Ascending aorta (tissue), 2 donors: ENCODE measurements at regions not wholly inside any gene's neighbourhood (a gene's known extent, or its start where the extent isn't known, plus 50 kb on each side); places are given as distances from the start of the nearest gene placed in this dataset.

Source experiments
- DNase-seq, 2 donors: peaks; one replicate each; pipeline ENCODE4 v3.0.0-alpha.2; 2019; ENCODE audit warnings: low spot score in 2 of 2
- H3K27ac ChIP-seq, 2 donors: fragments of 200-600 bp; sonication (generic); one replicate each; pipeline ENCODE4 v1.5.1; 2016 to 2017; ENCODE audit warnings: mild to moderate bottlenecking in 1 of 2
- H3K27me3 ChIP-seq: fragments of 200-600 bp; sonication (generic); one replicate; pipeline ENCODE4 v1.5.1; 2017
- H3K36me3 ChIP-seq, 2 donors: fragments of 200-600 bp; sonication (generic); one replicate each; pipeline ENCODE4 v1.5.1; 2016
- H3K4me1 ChIP-seq, 2 donors: fragments of 200-600 bp; sonication (generic); one replicate each; pipeline ENCODE4 v1.5.1; 2016 to 2017; ENCODE audit warnings: mild to moderate bottlenecking in 1 of 2
- H3K4me3 ChIP-seq, 2 donors: fragments of 200-600 bp; sonication (generic); one replicate each; pipeline ENCODE4 v1.5.1; 2016 to 2017; ENCODE audit warnings: mild to moderate bottlenecking in 1 of 2
- H3K9me3 ChIP-seq, 2 donors: fragments of 200-600 bp; sonication (generic); one replicate each; pipeline ENCODE4 v1.5.1; 2016
- CTCF ChIP-seq, 3 experiments: fragments of 200-600 bp in 2 of 3; fragments of 450-650 bp in 1 of 3; sonication (generic) in 2 of 3; IDR thresholded peaks; one replicate each; pipeline ENCODE4 v1.5.1; 2016 to 2019; ENCODE audit warnings: antibody characterized with exemption in 3 of 3, mild to moderate bottlenecking in 1 of 3, moderate library complexity in 1 of 3
- intact Hi-C: fragments of 100-400 bp; cut with DNase I; formaldehyde crosslinking; loops from one replicate; pipeline ENCODE4 v1.15.1; 2023

GRCh38 chr1:98422816-98423215 lies 238.7 kb upstream of the SNX7 start:
- Histone ChIP-seq H3K4me1 (no peaks in the 10 kb centered on the region), H3K9me3 (no peaks in the 10 kb centered on the region), H3K27ac (no peak overlapping the region), H3K36me3 (no peaks in the 10 kb centered on the region), H3K27me3 (no peaks in the 10 kb centered on the region), H3K4me3 (no peak overlapping the region)
- intact Hi-C loops: no loop called here
- no peak for DNase-seq
- TF ChIP-seq CTCF (IDR thresholded peaks at IDR 0.05): no peak

GRCh38 chr1:98421085-98421435 lies 240.5 kb upstream of the SNX7 start:
- H3K27me3 ChIP-seq: no peaks in the 10 kb centered on the region
- TF ChIP-seq CTCF (IDR thresholded peaks at IDR 0.05): no peak
- no peak for DNase-seq
- H3K27ac ChIP-seq: no peak overlapping the region
- intact Hi-C loops: no loop called here
- no peaks in the 10 kb centered on the region for H3K4me1 ChIP-seq
- no peaks in the 10 kb centered on the region for H3K36me3 ChIP-seq
- H3K4me3 ChIP-seq: no peak overlapping the region
- no peaks in the 10 kb centered on the region for H3K9me3 ChIP-seq

- H3K36me3 ChIP-seq: no peaks in the 10 kb centered on the region
- no peak overlapping the region for H3K4me3 ChIP-seq
- no peak for DNase-seq
- H3K4me1 ChIP-seq: no peaks in the 10 kb centered on the region
- no peaks in the 10 kb centered on the region for H3K27me3 ChIP-seq
- no peak for TF ChIP-seq CTCF (IDR thresholded peaks at IDR 0.05)
- H3K27ac ChIP-seq: no peak overlapping the region
- intact Hi-C loops: no loop called here
- no peaks in the 10 kb centered on the region for H3K9me3 ChIP-seq
These were observed 241.0 kb upstream of the SNX7 start for GRCh38 chr1:98420376-98421084.

- no peak for DNase-seq
- H3K9me3 ChIP-seq: peaks cover 0 to under 1% of the 10 kb centered on the region in 2 donors
- H3K27ac ChIP-seq: no peak overlapping the region
- H3K4me3 ChIP-seq: no peak overlapping the region
- no peak for TF ChIP-seq CTCF (IDR thresholded peaks at IDR 0.05)
- intact Hi-C loops: no loop called here
- H3K36me3 ChIP-seq: no peaks in the 10 kb centered on the region
- no peaks in the 10 kb centered on the region for H3K27me3 ChIP-seq
- H3K4me1 ChIP-seq: no peaks in the 10 kb centered on the region
These were observed 243.7 kb upstream of the SNX7 start for GRCh38 chr1:98417820-98418219.

- intact Hi-C loops: no loop called here
- Histone ChIP-seq H3K36me3 (no peaks in the 10 kb centered on the region), H3K4me1 (no peaks in the 10 kb centered on the region), H3K4me3 (no peak overlapping the region), H3K9me3 (peaks cover 0 to 4% of the 10 kb centered on the region in 2 donors), H3K27me3 (no peaks in the 10 kb centered on the region), H3K27ac (no peak overlapping the region)
- TF ChIP-seq CTCF (IDR thresholded peaks at IDR 0.05): no peak
- DNase-seq: no peak
These were observed 251.4 kb upstream of the SNX7 start for GRCh38 chr1:98410082-98410481.
